ENCODE measurements at regions not wholly inside any gene's neighbourhood (a gene's known extent, or its start where the extent isn't known, plus 50 kb on each side); places are given as distances from the start of the nearest gene placed in this dataset.

DNA sequence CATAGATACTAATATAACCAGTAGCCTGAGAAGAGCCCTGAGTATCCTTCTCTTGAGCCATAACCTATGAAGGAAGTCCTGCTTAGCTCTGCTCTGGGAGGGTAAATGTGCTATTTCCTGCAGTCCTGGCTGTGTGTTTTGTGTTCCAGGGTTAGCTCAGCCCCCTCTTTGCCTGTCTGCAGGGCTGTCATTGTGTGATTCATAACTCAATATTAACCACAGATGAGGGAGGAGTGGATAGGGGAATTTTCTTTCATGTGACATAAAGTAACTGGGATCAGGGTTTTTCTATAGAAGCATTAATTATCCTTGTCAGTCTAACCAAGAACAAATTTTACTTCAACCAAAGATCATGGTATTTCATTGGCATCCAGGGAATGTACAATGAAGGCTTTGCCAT is 183.3 kb upstream of the ZBTB20 start:
- DNase-seq (ENCODE audit: low spot score): no peak

DNA sequence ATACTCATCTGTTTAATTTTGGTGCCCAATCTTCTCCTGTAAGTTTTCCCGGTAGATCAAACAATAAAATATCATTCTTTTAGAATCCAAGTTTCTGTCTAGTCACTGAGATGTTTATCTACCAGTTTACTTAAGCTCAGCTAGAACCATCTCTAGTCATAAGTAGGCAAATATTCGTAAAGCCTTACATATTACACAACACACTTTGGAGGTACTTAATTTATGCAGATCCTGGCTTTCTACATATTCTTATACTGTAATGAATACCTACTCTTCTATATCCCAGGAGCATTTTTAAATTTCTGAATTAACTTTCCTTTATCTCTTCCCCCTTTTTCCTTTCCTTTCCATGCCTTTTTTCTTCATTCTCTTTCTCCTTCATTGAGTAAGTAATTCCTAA is 185.9 kb upstream of the ZBTB20 start:
- no peak for DNase-seq (ENCODE audit: low spot score)

DNA sequence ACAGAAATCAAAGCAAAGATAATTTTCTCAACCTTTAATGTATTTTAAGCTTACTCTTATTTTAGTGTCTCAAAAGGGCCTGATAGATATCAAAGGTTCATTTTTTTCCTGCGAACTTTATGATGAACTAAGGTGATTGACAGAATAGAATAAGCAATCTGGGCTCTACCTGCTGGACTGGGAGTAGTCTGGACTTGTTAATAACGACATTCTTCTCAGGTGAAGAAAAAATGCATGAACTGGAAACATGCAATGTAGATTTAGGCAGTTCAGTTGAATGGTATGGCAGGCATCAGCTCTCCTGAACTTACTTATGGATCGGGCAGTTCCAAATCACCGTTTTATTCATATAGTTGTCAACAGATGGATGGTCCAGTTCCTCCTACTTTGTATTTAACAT is 189.7 kb upstream of the ZBTB20 start:
- no peak for DNase-seq (ENCODE audit: low spot score)

DNA sequence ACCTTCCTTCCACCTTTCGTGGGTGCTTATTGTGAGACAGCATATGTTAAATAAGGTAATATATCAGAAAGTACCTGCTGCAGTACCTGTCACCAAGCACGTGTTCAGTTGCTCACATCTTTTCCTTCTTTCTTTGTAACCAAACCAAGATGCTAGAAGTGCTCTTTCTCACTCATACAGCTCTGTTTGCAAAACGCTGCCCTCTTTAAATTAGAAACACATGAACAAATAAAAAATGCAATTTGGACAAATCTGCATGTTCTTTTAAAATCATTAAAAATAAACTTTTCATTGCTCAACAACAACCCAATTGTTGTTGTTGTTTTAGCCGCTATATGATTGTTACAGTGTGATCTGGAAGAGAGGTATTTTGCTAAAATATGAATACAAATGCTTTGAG is 193.5 kb upstream of the ZBTB20 start:
- no peak for DNase-seq (ENCODE audit: low spot score)

DNA sequence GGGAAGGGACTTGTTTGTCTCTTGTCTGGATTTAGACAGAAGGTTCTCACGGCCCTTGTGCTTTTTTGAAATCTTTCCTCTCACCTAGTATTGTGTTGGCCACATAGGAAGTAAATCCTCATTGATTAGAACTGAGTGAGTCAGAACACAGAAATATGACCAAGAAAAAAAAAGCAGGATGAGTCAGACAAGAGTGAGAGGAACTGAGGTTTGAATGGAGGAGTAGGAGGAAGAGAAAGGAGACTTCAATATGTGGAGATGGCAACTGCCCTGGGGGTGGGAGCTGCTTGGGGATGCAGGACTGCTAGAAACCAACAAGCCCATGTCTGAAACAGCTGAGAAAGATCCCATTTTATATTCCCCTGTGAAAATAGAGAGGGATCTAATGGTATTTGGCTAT is 194.1 kb upstream of the ZBTB20 start:
- DNase-seq (ENCODE audit: low spot score): no peak

DNA sequence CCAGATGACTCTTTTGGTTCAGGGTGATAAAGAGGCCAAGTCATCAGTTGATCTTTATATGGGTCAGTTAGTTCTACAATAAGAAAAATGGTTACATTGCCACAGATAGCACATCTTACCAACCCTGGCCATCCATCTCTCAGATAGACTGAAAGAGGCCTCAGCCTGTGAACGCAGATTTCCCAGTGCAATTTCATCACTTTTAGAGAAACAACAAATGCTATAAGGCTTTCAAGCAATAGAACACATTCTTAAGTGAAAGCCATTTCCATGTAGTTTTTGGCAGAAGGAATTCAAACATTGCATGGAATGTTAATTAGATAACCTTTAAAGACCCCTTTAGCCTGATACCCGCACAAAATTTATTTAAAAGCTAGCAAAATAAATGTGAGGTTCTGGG is 200.6 kb upstream of the ZBTB20 start:
- DNase-seq (ENCODE audit: low spot score): no peak

DNA sequence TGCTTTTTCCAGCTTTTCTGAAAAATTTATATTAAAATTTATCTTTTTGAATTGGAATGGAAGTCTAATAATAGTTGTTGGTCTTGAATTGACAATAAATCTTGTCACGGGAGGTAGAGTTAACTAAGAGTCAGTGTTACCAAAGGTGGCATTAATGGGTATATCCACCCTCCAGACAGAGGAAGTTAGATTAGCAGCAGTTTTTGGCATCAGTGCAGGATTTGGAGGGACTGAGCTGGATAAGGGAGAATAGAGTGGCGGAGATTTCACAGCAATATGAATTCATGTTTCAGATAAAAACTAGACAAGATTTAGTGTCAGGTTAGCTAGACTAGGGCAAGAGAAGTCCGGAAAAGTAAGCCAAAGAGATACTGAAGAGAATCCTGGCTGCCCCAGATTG is 201.3 kb upstream of the ZBTB20 start:
- no peak for DNase-seq (ENCODE audit: low spot score)

DNA sequence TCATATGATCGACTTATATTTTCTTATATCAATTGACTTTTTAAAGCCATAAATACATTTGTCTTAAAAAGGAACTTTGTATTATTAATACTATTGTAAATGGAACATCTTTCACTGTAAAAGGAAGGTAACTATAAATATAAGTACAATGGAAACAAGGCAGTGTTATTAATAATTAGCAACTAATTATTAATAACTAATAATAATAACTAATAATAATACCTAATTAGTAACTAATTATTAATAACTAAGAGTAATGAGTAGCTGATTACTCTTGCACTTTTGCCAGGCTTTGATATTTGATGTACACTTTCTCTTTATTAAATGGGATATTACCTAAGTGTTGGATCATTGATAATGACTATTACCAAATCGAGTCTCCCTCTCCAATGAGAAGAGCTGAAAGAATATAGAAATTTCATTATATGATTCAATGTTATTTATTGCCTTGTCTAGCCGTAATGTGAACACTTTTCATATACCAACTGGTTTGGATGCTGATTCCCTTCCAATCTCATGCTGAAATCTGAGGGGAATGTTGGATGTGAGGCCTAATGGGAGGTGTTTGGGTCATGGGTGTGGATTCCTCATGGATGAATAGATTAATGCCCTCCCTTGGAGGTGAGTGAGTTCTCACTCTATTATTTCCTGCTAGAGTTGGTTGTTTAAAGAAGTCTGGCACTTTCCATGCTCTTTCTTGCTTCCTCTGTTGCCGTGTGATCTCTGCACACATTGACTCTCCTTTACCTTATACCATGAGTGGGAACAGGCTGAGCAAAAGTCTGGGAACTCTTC is 202.1 kb upstream of the ZBTB20 start:
- no peak for DNase-seq (ENCODE audit: low spot score)

DNA sequence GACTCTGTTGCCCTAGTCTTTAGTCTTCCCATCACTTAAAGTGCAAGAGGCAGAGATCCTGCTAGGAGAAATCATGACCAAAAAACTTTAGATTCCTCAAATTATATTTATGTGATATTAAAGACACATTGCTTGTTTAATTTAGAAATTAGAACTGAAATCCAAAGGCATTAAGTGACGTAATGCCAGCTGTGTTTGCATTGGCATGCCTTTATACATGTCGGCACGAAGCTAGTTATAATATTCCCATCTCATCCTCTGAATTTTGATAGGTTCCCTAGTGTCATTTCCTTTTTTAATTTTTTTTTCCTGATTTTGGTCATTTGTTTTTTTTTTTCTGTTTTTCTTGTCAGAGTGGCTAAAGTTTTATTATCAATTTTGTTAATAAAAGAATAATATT is 203.5 kb upstream of the ZBTB20 start:
- no peak for DNase-seq (ENCODE audit: low spot score)

DNA sequence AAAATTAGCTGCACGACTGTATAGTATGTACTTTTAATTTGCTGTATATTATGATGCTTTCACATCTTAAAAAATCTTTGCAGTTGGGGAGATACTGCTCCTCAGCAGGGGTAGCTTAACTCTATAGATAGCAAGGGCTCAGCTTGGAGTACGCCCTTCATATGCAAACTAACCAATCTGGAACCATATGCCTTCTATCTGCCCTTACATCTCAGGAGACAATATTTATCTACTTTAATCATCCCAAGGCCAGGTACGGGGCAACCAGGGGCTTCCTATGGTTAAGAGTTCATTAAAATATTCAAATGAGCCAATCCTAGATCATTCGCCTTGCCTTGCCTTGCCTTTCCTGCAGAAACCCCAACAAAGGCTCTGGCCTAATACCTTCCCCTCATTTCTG is 204.1 kb upstream of the ZBTB20 start:
- no peak for DNase-seq (ENCODE audit: low spot score)

DNA sequence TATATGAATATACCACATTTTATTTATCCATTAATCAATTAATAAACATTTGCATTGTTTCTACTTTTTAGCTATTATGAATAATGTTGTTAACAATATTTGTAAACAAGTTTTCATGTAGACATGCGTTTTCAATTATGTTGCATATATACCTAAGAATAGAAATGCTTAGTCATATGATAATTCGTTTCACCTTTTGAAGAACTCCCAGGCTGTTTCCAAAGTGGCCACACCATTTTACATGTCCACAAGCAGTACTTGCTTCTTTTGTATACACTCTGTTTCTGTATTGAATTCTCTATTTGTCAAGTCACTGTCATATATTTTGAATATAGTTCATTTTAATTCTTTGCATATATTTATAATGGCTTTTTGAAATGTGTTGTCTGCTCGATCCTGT is 206.9 kb upstream of the ZBTB20 start:
- DNase-seq (ENCODE audit: low spot score): no peak

DNA sequence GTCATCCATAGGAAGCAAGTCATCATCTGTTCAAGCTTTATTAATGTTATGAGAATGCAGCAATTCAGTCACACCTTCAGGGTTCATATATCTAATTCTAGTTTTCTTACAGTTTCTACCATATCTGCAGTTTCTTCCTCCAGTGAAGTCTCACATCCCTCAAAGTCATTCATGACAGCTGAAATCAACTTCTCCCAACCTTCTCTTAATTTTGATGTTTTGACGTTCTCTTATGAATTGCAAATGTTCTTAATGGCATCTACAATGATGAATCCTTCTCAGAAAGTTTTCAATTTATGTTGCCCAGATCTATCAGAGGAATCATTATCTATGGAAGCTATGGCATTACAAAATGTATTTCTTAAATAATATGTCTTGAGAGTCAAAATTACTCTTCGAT is 210.4 kb upstream of the ZBTB20 start:
- no peak for DNase-seq (ENCODE audit: low spot score)

DNA sequence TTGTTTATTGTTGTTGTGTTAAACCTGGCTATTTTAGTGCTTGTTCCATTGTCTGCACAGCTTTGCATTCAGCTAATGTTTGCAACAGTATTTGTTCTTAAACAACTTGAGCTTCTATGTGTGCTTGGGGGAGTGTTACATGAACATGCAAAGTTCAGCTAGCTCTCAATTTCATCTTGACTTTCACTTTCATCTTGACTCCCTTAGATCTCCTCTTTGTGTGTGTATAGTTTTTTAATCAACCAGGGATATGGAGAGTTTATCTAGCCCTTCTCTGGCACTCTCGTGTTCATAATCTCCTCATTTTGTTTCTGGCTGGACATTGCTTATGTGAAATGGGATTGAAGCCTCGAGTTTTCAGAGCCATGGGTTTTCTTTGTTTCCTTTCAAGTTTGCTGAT is 212.4 kb upstream of the ZBTB20 start:
- no peak for DNase-seq (ENCODE audit: low spot score)

DNA sequence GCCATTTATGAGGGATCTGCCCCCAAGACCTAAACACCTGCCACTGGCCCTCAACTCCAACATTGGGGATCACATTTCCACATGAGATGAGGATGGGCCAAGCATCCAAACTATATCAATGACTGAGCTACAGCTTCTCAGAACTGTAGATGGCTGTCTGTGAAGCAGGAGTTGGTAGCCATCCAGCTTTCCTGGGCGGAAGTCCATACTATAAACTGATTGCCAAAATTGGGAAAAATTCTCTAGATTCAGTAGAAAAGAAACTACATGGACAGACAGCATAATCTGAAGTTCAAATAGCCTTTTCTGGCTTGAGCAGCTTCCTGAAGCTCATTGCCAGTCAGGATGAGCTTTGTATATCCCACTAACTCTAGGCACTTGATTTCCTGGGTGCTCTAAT is 214.7 kb upstream of the ZBTB20 start:
- no peak for DNase-seq (ENCODE audit: low spot score)

DNA sequence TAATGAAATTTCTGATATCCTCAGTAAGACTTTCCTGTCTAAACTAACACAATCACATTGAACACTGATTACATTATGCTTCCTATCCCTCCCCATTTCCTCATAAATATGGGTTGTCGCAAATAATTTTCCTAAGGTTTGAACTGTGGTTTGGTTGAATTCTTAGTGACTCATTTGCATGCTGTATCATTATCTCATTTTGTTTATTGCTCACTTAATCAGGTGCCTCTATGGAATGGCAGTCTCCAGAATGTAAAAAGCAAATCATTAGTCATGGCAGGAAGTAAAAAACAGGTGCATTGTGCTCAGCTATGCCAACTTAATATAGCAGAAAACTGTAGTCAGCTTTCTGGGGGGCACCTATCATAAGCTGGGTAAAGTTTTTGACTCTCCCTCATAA is 216.0 kb upstream of the ZBTB20 start:
- no peak for DNase-seq (ENCODE audit: low spot score)

DNA sequence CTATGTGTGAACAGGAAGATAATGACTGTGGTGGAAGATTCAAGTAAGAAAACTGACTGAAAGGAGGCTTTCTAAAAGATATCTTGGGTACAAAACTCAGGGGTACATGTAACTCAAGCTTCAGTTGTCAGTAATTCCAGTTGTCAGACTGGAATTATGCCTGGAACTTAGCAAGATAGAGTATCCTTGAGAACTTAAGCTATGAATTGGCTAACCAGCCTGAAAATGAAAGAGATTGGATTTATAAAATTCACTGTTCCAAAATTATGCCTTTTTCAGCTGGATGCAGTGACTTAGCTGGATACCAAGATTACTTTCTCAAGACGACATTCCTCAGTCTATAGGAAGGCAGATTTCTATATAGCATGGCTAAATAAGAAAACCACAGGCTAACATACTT is 221.9 kb upstream of the ZBTB20 start:
- DNase-seq (ENCODE audit: low spot score): no peak

DNA sequence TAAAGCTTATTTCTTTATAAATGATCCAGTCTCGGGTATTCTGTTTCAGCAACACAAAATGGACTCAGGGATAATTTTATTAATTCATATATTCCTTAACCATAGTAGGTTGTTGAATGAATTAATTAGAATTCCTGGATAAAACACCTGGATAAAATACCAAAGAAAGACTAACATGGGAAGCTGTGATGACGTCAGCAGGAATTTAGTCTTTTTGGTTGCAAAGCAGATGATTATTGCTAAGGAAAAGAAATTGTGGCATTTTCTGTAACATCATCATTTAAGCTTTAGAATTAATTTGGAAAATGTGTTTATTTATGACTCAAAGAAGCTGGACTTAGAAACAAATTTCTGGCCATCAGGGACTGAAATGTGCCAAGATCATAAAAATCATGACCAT is 228.3 kb upstream of the ZBTB20 start:
- DNase-seq (ENCODE audit: low spot score): no peak

DNA sequence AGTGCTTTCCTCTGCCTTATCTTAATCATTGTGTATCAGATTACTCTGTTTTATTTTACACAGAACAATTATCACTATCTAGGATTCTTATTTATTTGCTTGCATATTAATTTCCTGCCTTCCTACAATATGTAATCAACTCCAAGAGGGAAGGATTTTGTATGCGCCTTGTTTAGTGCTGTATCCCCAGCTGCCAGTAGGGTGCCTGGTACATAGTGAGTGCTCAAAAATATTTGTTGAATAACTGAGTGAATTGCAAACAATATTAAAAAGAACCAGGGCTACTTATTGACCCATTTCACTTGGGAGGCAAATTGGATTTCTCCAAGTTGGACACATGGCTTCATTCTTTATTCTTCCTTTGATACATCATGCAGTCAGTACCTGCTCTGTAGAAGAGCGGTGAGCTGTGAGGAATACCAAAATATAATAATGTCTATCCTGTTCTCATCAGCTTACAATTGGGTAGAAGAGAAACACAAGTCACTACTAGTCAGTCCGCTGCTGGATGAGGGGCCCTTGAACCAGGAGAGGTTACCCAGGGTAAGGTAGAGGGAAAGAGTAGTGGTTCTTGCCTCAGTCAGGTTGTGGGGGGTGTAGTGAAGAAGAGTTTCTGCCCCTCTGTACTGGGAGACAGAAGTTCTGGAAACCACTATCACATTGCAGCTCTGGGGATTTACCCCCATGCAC is 233.9 kb upstream of the ZBTB20 start:
- DNase-seq (ENCODE audit: low spot score): no peak

DNA sequence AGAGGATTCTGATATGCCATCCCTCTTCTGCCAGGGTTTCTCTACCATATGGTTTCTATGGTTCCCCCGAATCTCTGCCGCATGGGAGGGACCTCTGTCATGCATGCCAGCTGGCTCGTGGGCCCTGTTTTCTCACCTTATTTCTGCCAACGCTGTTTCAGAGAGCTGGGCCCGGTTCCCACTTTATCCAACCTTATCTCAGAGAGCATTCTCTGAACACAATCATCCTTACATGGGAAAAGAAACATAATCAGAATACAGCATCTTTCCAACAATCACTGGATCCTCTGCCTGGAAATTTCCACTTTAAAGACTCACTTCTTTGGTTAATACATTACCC is 234.5 kb upstream of the ZBTB20 start:
- no peak for DNase-seq (ENCODE audit: low spot score)

DNA sequence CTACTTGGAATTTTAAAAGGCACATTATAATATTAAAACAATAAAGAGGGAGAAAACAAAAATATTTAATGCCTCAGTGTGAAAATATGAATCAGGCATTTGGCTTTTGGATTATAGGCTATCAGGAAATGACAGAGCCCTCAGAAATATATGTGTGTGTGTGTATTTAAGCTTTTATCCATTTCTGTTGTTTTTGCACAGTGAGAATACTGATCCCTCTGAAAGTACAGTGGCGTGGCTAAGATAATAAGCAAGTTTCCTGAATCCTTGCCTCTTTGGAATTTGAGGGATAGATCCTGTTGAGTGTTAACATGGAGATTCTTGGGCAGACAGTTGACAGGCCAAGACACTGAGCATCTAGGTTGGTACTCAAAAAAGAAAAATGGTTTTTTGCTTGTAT is 234.8 kb upstream of the ZBTB20 start:
- no peak for DNase-seq (ENCODE audit: low spot score)

DNA sequence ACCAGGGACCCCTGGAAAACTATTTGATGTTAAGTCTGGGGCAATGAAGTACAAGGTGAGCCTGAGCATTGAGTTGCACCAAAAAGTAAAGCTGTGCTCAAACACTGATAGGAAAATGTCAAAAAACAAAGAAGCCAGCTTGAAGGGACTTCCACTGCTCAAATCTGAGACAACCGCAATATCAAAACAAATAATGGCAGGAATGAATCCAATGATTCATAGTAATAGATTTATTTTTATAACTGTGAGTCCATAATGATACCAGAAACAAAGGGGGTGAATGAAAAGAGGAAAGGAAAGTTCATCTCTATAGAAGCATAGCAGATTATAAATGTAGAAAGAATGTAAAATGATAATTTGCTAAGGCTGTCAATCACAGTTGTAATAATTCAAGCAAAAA is 237.3 kb upstream of the ZBTB20 start:
- DNase-seq (ENCODE audit: low spot score): no peak

DNA sequence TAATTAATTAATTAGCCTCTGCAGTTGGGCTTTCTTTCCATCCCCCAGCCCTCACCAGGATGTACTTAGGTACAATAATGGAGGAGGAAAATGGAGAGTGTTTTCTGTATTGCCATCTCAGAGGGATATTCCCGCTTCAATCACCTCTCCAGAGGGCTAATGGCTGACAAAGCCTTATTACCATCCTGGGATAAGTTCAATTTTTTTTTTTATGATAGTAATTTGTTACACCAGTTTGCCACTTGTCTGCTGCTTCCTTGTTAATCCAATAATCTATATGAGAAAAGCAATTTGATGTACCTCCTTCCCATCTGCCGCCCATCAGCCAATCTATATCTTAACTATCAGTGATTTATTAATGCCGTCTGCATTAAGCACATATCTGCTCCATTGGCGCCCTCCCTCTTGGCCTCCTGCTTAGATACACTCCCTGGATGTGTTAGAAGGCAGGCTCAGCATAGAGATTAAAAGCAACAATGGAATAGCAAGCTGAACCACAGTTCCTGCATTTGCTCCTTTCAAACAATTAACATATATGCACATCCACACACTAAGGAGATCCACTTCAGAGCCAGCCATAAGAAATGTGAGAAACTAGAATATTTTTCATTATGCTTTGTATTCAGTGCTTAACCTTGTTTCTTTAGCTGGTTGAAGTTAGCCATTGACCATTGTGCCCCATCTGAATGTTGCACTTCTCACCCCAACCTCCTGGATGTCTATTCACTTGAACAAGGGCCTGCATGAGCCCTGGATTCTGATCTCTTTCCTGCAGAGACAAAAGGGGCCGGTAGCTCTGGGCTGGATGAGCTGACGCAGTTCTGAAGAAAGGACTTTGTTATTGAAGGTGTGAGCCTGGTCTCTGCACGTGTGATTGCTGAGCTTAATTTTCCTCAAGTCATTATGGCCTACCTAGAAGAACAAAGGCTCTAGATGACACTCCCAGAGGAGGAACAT is 237.3 kb upstream of the GAP43 start:
- DNase-seq (ENCODE audit: low spot score): no peak

DNA sequence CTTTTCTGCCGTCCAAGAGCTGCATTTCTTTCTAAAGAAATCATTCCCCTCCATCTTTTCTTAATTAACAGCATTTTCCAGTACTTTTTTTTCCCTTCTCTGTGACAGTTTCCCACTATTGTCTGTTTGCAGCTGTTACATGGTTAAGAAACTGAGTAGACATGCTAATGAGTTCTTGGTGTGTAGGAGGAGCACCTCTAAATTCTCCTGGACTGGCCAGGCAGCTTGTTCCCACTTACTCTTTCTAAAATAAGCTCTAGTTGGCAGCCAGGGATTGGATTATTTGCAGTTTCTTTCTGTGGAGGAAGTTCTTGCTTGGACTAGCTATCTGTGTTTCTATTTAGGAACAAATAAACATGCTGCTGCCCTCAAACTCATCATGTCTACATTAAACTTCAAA is 235.1 kb upstream of the GAP43 start:
- DNase-seq (ENCODE audit: low spot score): no peak

Data from mucosa of gallbladder (tissue), 1 donor.